GM19452 (cell line): ENCODE measurements at regions not wholly inside any gene's neighbourhood (a gene's known extent, or its start where the extent isn't known, plus 50 kb on each side); places are given as distances from the start of the nearest gene placed in this dataset.
A peak's percentile ranks its signal among the peaks of the same experiment; 100 is the strongest.

Experiments used
- ATAC-seq: cut with Tn5 transposase; IDR thresholded peaks from one replicate; pipeline ENCODE4 v1.9.1; 2021; ENCODE audit not compliant: unreplicated experiment

DNA sequence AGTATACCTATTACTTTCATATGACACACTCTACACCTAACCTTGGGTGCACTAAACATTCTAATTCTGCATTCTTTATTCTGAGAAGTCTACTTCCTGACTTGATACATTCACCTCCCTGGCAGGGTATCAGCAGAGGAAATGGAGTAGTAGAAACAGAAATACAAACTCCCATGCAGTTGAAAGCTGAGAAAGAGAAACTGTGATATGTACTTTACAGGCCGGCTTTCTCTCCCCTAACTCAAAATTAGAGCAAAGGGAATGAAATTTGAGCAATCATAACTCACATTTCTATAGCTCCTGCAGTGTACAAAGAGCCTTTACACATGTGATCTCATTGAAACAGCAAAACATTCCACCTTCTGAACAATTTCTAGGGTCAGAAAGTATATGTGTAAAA lies 135.5 kb upstream of the COL8A1 start:
- ATAC-seq, result no peak

GRCh38 chr3:99500485-99500884 lies 137.9 kb upstream of the COL8A1 start:
- no peak for ATAC-seq

DNA sequence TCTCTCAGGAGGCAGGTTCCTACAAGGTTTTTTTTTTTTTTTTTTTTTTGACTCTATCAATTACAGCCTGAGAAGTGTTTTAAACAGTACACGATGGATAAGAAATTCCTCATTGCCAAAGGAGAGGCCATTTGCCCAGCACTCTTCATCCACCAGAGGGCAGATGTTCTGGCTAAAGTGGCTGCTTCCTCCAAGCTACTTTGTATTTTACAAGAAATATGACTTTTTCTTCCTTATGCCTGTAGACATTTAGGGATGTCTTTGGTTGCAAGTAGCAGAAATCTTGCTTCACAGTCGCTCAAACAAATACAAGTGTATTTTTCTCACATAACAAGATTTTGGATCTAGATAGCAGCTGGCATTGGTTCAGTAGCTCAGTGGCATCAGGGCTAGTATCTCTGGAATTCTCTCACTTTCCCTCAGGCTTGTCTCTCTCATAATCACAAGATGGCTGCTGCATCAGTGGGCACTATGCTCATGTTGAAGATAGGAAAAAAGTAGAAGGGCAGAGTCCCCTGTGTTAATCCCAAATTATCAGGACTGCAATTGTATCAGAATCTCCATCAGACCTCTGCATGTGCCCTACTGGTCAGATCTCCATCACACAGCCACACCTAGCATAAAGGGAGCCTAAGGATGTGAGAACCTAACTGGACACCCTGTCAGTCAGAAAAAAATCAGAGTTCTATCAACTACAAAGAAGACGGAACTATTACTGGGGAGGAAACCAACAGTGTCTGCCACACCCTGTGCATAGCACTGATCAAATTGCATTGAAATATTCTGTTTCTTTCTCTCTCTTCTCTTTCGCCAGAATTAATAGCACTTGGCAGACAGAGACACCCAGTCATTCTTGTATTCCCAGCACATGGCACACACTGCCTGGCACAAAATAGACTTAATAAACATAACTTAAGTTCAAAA lies 138.9 kb upstream of the COL8A1 start:
- ATAC-seq, result peak; percentile 60

DNA sequence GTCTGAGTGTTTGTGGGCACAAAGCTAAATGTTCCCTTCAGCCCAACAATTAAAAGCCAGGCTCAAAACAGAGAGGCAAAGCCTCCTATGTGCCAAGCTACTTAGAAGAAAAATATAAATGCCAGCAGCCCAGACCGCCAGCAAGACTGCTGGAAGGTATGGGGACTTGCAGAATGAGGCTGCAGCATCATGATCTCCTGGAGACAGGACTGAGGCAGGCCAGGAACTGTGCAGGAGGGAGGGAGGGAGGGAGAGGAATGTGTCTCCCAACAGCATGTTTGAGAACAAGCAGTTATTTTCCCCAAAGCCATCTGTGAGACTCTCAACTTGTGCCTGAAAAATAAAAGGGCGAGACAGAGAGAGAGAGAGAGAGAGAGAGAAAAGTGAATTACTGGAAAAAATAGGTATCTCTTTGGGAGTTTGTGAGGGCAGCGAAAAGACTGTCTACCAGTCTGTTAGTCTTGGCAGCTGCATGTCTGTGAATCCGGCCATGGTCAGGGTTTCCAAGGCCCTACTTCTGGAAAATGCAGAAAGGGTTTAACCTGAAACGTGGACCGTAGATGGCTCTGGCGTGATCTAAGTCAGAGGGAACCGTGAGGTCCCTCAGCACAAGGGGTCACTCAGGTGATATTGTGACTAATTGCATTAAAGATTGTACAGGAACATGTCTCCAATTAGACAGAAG lies 139.7 kb upstream of the COL8A1 start:
- no peak for ATAC-seq

- ATAC-seq, result no peak
Measured at GRCh38 chr3:99487894-99488293, 150.5 kb upstream of the COL8A1 start.

DNA sequence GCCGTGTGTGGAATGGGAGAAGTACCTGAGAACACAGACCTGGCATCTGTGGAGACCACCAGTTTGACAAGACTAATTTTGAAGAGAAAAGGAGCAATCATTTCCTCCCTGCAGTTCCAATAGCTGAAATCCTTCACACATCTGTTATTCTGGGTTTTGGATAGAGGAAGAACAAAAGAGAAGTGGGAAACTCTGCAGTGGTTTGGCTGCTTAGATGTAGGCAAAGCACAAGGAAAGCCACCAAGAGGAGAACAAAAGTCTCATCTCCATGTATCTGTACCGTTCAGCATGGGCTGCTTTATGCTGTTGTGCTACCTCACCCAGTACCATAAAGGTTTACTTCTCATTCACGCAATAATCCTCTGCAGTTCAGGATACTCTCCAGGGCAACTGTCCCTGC lies 153.1 kb upstream of the COL8A1 start:
- no peak for ATAC-seq

DNA sequence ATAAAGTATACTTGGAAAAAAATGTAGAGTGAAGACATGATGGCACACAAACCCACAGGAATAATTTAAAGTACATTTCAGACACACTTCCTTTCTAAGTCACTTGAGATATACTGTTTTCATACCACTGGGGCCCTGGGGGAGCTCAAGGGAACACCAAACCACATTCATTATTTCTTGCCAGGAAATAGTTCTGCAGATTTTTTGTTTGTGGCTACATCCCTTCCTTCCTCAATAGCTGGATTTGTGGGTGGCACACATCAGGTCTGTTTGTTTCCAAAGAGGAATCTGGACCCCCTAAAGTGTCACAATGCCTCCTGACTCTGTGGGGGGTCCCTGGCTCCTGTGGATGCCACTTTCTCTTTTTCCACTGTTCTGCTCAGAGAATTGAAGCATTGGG lies 153.5 kb upstream of the COL8A1 start:
- no peak for ATAC-seq

DNA sequence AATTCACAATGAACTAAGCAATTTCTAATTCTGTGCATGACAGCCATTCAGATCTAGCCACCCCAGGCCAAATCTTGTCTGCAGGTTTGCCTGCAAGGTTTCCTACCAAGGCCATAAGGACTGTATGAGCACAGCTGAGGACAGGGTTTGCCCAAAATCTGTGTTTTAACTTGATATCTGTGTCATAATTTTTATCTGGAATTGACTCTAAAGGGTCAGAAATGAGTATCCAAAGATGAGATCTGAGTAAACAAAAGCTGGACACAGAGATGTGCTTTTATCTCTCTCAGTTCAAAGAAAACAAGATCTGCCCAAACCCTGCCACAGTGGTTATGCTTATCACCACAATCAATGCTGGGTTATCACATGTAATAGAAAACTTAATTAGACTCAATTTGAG lies 154.6 kb upstream of the COL8A1 start:
- ATAC-seq, result no peak

DNA sequence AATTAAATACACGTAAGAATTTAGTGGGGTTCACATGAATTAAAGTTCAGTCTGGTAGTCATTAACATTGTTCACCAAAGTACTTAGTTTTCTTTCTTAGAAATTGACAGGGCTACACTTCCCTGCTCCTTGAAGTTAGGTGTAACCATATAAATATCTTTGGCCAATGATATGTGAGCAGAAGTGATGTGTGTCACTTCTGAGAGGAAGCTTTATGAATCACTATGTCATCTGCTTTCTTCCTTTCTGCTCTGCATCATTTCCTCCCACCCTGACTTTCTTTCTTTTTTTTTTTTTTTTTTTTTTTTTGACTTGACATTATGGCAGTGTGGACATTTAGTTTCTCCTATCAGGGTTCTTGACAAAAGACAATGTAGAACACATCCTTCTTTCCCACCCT lies 156.2 kb upstream of the COL8A1 start:
- ATAC-seq, result no peak

GRCh38 chr3:99481561-99481960 lies 156.8 kb upstream of the COL8A1 start:
- ATAC-seq, result no peak

- ATAC-seq, result no peak
Measured at GRCh38 chr3:99479768-99480167, 158.6 kb upstream of the COL8A1 start.

- no peak for ATAC-seq
Measured at GRCh38 chr3:99477650-99478049, 160.7 kb upstream of the COL8A1 start.

- no peak for ATAC-seq
Measured at GRCh38 chr3:99475229-99475628, 163.2 kb upstream of the COL8A1 start.

GRCh38 chr3:99474776-99475175 lies 163.6 kb upstream of the COL8A1 start:
- ATAC-seq, result no peak

DNA sequence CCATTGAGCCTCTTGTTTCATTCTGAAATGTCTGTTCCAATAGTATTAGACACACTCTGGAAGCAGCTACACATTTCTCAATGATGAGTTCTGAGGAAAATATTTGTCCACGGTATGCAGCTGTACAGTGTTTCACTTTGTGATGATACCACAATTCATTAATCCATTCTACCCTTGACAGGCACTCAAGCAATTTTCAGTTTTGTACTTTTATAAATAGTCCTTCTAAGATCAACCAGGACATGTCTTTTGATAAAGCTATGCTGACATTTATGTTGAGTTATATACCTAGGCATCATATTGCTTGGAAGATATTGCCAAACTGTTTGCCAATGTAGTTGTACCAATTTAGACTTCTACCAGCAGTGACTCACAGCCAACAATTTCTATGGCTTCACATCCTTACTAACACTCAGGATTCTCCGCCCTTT lies 165.1 kb upstream of the COL8A1 start:
- ATAC-seq, result no peak

DNA sequence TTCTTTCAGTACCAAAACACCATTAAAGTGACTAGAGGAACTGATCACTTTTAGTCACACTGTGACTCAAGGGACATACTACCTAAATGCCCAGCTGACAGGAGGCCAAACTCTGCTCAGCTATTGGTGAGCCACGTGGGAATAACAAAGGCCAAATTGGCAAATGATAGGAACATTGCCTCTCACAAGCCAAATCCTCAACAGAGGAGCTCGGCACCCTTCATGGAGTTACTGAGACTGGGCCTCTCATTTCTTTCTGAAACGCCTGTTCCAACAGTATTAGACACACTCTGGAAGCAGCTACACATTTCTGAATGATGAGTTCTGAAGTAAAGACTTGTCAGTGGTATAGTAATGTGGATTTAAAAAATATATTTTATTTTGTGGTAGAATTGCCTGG lies 166.0 kb upstream of the COL8A1 start:
- no peak for ATAC-seq

DNA sequence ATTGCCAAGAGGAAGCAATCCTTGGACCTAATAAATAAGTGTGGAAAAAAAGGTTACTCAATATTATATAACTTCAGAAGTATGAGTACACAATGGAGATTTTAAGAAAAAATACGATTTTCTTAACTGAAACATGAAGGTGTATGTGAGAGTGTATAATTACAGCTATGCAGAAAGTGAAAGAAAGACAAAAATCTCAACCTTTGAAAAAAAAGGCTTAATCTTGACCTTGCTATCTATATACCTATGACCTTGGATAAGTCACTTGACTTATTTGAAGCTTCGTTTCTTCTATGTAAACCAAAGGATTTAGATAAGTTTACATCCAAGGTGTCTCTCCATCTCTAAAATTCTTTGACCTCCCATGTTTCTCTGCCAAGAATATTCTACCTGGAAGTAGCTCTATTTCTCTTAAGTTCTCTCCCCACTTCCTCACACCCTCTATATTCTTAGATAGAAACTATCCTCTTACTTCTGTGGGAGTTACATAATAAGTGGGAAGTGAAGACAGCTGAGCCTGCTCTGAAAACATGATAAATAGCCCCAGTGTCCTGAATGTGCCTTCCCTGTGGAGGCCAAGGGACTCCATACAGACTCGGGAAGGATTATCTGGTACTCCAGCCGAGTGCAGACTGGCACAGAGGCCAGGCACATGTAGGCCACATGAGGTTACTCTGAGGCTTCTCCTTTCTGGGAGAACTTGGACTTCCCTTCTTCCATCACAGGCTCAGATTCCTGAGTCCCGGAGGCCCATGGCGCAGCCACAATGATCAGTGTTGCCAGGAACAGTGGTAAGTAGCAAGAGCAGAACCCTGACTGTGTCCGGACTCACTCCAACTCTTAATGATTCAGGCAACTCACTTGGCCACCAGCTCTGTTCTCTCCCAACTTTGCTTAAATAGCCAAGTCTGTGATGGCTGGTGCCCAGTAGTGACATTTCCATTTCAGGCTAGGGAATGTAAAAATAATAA lies 166.8 kb upstream of the COL8A1 start:
- no peak for ATAC-seq

DNA sequence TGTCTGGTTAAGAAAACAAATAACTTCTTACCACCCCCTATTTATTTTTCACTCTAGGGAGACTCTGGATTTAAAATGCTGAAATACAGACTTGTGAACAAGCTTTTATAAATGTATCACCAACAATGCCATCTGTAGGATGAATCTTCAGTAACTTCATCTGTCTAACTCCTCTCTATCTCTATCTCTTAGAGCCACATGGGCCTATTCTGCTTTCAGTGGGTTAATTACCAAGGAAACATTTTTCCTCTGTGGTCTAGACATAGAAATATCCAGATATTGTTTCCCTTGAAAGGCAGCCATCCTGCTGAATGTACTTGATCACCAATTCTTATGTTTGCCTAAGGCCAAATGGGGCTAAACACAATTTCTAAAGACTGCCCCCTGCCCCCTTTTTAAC lies 167.6 kb upstream of the COL8A1 start:
- ATAC-seq, result no peak

DNA sequence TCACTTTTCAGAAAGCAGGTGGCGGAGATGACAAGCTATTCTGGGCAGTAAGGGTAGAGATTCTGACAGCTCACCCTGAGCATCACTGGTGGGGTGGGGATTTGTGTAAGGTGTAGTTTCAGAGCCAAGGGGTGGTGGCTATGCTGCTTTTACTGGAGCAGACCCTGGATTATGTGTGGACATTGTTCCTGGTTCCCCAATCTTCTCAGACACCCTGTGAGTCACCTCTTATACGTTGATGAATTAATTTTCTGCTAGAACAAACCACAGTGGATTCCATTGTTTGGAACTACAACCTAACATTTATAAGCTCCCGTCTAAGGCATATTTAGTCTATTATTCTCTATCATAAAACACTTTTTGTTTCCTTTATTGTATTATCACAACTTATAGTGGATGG lies 169.5 kb upstream of the COL8A1 start:
- no peak for ATAC-seq

DNA sequence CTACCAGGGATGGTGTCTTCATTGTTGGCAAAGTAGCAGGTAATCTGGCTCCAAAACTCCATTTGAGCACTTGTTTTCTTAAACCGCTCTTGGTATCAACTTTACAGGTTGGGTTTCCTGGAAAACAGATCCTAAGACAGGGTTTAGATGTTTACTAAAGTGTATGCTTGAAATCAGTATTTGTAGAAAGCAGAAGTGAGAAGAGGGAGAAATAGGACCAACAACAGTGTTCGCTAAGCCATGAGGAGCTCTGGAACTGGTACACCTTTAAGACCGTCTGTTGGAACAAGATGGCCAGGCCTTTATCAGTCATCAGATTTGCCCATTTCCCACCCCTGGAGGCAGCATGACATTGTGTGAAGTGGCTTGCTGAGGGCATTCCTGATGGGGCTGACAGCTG lies 171.0 kb upstream of the COL8A1 start:
- no peak for ATAC-seq

- no peak for ATAC-seq
Measured at GRCh38 chr3:99466331-99466730, 172.1 kb upstream of the COL8A1 start.
